HG03378 (cell line): ENCODE measurements at regions not wholly inside any gene's neighbourhood (a gene's known extent, or its start where the extent isn't known, plus 50 kb on each side); places are given as distances from the start of the nearest gene placed in this dataset.

Experiments
- ATAC-seq: cut with Tn5 transposase; IDR thresholded peaks from one replicate; pipeline ENCODE4 v1.9.1; 2021; ENCODE audit warnings: mild to moderate bottlenecking, moderate library complexity; ENCODE audit not compliant: unreplicated experiment

DNA sequence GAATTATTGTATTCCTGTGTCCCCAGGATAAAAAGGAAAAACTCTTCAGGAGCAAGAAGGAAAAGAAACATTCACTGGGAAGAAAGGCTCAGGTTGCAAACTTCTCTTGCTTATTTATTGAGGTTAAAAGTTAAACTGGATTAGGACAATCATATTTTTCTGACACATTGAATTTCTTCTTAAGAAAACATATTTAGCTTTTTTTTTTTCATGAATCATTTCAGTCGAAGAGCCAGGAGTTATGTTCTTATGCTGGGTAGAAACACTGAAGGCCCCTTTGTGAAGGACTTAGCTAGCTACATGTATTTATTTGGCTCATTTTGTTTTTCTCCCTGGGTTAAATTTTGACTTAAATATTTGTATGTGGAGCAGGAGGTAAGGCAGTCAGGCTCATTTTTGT, 434.0 kb downstream of the KLF5 start:
- no peak for ATAC-seq

DNA sequence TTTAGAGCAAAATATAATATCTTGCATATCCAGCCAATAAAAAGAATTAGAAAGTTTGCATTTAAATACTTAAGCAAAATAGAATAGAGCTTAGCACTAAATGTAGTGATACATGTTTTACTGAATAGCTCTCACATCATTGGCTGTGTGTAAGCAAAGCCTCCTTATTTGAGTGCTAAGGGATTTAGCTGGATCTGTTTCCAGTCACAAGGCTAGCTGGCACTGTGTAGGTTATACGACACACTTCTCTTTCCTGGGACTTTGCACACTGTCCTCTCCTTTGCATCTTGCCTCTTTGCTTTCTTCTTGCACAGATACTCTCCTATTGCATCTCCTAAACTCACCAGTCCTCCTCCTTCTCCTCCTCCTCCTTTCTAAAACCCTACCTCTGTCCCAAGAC, 423.8 kb downstream of the KLF5 start:
- no peak for ATAC-seq

DNA sequence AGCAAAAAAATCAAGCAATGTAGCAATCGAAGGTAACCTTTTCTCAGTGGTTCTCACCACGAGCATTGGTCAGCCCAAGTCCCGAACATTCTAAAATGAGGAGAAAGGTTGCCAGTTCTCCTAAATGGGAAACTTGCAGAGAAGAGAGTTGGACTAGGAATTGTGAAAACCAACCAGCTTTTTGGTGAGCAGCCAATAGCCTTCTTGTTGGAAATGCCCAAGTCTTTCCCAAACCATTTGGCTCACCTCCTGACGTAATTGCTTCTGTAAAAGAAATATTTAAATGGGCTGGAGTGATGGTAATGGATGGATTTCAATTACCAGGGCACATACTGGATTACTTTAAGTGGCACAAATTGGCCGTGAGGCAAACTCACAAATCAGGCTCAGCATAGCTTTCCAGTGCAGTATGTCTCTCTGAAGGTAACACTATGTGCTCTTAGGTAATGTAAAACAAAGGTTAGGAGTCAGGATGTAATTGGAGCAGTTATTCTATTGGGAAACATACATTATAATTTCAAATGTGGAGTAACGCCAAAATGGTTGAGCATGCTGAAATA, 423.2 kb downstream of the KLF5 start:
- no peak for ATAC-seq

DNA sequence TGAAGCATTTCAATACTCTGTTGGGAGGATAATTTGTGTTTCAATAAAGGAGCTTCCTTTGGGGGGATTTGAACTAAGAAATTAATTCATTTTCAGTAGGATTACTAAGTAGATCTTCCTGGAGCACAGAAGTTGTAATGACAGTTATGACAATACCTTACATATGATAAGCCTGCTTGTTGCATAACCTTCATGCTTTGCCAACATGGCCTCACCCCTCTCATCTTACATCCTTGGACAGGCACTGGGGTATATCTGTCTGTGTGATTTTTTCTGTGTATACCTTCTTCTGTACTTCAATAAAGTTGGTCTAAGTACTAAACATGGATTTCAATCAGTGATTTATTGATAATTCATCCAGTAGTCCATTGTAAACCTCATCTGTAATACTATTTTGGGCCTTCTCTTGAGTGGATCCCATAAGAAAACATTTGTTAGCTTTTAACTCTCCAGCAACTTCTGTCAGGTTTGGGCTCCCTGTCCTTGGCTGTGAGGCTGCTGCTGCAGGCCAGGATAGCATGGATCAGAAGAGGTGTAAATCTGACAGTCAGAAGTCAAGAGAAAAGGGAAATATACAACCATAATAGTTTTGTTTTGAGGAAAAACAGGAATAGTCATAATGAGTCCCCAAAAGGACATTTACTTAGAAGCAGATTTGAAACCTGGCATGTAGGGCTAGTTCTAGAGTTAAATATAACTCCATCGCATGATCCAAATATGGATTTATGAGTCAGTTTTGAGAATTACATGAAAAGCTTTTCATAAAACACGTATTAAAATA, 422.2 kb downstream of the KLF5 start:
- no peak for ATAC-seq

DNA sequence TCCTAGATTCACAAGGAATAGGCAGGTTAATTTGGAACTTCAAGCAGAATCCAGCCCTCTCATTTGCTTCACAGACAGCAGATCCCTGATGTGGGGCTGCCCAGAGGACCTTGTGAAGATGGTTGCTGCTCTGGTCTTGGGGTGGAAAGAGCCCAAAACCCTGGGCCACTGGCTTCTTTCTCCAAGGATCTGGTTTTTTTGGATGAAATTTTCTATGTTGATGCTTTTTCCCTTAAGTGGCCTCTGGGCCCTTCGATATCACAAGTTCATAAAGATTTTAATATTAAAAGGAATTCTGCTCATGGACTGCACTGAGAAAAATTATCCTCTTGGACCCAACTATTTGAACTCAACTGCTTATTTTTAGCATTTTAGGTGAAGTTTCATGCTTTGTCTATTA, 421.1 kb downstream of the KLF5 start:
- no peak for ATAC-seq

DNA sequence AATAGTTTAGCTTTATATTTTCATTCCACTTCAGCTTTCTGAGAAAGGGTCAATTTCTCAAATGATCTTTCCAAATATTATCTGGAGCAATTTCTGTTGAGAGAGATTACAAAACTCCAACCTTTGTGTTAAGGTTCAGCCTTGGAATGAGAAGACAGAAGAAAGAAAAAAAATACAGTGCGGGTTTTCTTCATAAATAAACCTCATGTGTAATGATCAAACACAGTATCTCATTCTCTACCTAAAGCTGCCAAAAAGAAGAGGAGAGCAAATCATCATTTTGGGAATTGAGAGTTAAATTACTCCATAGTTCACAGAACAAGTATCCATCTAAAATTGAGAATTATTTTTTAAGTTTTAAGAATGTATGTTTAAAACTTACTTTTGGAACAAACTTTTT, 420.5 kb downstream of the KLF5 start:
- no peak for ATAC-seq

DNA sequence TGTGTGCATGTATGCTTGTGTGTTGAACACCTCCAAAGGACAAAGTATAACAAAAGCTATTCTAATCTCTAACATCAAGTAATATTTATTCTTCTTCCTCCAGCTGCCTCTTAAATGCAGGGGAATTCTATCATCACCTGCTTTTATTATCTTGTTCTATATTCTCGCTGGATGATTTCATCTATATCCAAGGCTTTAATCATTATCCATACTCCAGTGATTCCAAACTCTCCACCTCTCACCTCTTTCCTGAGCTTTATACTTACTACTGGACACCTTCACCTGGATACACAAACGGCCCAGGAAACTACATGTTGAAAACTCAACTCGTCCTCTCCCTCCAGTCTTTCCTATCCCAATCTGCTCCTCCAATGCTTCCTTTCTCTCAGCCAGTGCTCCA, 418.6 kb downstream of the KLF5 start:
- ATAC-seq = no peak

DNA sequence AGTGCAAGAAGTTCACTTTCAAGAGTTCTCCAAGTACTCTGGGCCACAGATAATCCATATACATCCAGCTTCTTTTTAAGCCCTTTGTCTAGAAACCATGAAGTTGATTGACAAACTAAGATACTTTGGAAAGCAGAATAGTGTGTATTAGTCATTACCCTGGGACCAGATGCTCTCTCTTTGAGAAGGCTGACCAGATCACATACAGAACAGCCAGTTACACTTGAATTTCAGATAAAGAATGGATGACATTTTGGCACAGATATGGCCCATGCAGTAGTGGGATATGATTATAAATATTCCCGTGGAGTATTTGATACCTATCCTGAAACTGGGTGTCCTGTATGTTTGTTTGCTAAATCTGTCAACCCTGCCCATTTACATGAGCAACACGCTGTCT, 414.2 kb downstream of the KLF5 start:
- ATAC-seq = no peak

DNA sequence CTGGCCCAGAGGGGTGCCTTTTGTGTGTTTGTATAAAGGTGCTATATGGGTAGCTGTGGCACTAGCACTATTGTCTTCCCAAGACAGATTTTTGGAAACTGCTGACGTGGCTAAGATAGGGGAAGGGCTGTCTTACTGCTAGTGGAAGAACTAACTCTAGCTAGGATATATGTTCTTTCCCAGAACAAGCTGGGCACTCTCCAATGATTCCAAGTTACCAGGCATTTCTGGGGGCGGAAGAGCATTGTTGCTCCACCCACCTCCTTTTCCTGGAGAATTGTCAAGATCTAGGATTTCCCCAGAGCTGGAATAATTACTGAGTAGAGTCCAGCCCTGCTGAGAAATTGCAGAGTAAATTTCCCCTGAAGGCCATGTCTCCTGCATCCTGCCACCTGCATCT, 408.3 kb downstream of the KLF5 start:
- ATAC-seq = no peak

DNA sequence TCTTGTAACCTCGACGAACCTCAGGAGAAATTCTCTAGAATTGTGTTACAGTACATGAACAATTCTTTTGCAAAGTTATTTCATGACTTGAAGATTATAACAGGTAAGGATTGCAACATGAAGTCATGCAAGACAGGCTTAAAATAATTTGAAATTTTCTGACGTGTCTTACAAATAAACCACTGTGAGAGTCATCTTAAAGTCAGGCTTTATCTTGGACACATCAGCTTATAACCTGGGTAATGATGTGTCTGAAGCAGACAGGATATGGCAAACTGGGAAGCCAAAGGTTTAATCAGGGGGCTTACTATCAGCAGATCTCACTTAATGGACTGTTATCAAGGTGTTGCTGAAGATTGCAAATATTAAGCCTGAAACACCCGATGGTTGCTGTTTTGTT, 407.8 kb downstream of the KLF5 start:
- no peak for ATAC-seq

DNA sequence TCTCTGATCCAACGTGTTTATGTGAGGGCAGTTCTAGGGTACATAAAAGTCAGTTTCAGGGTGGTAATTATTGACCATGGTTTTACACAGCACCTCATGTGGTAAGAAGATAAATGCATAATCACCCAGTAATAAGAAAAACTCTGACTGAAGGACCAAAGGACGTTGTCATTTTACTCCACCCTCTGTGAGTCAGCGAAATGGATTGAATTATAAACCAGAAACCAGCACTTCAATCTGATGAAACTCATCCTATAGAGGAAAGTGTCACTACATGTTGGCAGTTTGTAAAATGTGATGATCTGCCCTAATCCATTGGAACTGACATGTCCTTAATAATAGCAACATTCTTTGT, 406.8 kb downstream of the KLF5 start:
- no peak for ATAC-seq

DNA sequence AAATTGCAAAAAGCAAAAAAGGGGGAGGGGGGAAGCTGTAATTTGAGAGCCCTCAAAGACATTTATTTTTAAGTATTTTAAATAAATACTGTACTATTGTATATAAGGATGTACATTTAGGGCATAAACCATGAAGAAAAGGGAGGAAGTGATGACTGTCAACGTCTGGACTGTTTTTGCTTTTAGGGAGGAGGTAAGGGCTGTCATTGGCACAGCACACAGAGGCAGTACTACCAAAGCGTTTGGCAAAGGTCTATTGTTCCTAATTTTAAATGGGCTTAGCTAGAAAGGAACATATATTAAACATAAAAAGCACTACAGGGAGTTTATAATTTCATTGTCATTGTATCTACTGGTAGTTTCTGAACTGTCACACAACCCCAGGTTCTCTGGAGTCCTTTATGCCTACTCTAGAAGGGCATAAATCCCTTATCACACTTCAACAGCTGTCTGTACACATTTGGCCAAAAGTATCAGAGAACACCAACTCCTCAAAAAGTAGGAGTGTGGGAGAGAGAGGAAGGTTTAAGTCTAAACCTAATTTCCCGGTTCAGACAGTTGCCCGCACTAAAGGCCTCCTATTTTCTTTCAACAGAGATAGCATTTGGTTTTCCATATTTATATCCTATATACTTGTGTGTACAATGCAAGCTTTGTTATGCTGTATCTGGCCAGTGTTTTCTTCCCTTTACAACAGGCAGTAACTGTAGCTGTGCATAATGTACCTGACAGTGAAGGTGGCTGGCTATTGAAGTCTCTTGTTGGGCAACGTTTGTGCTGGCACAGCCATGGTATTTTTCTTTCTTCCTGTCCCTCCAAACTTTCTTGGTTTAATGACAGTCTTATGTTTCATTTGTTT, 406.2 kb downstream of the KLF5 start:
- ATAC-seq = no peak

DNA sequence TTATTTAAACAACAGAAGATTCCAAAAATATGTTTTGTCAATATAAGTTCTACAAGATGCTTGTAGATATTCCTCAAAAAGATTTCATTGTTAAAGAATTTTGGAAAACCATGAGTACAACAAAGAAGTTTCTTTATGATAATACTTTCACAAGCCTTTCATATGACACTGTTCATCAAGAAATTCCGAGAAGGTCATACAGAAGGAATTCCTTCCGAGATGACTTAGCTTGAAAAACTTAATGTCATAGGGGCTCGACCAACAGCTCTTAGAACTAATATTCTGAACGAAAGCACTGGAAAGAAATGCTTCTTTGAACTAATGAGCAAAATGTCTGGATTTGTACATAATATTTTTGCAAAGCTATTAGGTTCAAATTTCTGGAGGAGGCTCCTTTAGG, 403.4 kb downstream of the KLF5 start:
- ATAC-seq = no peak

DNA sequence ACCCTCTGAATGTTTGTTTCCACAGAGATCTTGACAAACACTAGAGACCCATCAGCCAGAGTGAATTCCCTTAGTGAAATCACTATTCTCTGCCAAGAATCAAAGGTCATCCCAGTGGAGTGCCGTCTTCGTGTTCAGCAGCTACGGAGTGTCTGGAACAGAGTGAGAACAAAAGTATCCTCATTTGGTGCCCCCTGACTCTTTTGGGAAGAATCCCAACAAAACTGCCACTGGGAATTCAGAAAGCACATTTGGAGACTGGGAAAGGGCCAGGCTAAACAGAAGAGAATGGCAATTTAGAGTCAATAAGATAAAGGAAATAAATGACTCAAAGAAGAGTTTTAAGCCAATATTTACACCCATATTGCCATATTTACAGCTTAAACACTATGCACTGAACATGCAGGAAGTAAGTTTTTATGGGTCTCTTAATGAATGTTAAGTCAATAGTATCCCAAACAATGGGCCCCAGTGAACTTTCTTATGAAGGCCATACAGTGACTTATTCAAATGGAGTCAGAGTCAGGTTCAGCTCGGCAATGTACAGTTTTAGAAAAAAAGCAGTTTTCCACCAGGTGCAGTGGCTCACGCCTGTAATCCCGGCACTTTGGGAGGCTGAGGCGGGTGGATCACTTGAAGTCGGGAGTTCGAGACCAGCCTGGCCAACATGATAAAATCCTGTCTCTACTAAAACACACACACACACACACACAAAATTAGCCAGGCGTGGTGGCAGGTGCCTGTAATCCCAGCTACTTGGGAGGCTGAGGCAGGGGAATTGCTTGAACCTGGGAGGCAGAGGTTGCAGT, 392.6 kb downstream of the KLF5 start:
- ATAC-seq = no peak

DNA sequence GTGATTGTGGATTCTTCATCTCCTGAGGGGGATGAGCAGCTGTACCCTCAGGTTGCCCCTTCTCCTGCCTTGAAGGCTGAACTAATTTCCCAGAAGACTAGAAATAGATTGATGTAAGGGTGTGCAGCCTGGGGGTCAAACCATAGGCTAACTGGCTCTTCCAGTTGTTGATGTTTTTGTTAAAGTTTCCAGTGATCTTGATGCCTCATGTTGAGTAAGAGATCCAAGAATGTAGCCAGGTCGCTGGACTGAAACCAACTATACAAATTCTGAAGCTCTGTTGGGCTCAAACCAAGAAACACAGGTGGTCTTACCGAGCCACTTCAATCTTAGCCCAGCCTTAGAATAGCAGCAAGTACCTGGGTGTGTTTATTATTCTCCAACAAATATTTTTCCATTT, 391.8 kb downstream of the KLF5 start:
- no peak for ATAC-seq

DNA sequence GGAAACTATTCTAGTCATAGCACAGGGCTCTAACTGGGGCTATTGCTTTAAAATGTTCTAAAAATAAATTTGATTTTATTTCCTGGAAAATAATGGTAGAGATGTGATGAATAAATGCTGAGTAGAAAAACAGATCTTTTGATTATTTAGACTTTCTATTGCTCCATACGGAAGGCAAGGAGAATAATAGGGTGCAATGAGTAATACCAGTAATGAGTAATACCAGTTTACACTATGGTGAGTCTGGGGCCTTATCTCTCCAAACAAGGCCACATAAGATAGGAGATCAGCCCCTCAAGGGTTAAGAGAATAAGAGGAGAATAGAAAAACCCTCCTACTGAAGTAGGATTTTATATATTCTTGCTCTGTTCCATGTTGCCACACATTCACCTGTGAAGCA, 390.4 kb downstream of the KLF5 start:
- no peak for ATAC-seq

DNA sequence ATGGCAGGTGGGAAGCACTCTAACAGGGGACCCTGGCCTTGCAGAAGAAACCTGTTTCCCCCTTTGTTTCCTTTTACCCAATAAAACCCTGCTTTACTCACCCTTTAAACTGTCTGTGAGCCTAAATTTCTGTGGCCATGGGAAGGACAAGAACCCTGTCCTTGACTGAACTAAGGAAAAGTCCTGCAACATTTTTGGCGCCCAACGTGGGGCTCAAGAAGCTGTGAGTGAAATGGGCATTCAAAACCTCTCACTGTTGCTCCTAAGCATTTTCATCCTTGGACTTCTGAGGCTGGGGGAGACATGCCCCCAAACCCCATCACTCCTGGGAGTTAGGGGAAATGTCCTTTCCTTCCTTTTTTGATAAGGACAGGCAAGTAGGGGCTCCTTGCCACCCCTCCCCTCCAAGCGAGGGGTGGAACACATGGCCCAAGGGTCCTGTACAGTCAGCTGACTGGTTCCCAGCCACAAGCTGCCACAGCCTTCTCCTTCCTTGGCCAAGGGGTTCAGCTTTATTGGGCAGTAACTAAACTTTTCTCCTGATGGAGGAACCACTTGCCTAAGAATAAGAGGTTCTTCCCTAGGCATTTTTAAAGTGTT, 381.6 kb downstream of the KLF5 start:
- no peak for ATAC-seq

DNA sequence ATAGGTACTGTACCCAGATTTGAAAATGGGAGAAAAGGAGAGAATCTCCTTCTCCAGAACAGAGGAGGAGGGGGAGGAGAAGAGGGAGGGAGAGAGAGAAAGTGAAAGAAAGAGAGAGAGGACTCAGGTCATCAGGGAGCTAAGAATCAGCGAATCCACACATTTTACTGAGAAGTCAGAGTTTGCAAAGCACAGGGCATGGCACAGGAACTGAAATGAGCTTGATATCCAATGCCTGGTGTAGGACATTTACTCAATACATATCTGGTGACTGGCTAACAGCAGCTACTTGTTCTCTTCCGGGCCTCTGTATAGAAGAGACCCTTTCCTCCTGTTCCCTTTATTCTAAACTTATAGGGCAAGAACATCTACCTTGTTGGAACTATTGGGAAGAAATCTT, 375.1 kb downstream of the KLF5 start:
- ATAC-seq = no peak

DNA sequence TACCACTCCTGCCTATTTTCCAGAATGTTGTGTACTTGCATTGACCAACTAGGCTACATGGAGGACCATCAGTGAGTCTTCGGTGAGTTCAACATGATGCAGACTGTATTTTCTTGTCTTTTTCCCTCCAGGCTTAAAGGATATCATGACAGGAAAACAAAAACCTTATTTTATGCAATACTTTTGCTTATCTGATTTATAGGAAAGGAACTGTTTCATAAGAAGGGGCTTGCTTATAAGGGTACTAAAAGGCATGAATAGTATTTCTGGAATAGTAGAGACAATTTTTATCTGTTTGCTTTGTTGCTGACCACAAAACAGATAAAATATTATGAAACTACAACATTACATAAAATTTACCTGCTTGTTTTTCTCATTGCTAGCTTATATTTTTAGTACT, 374.7 kb downstream of the KLF5 start:
- ATAC-seq = no peak

DNA sequence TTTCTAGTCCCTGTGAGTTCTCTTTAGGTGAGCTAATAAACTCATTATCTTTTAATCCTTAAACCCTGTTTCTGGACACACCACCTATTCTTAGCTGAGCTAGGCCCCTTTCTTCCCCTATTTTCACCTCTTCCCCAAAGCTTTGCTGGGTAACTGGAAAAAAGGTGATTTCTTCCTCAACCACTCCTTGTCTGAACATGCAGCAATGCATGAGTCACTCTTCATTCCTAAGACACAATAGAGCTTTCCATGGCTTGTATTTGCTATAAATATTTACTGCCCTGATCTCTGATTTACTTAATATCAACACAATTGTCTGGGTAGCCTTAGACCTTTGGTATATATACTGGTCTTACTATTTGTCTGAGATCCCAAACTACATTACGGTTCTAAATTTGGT, 370.9 kb downstream of the KLF5 start:
- ATAC-seq = no peak

DNA sequence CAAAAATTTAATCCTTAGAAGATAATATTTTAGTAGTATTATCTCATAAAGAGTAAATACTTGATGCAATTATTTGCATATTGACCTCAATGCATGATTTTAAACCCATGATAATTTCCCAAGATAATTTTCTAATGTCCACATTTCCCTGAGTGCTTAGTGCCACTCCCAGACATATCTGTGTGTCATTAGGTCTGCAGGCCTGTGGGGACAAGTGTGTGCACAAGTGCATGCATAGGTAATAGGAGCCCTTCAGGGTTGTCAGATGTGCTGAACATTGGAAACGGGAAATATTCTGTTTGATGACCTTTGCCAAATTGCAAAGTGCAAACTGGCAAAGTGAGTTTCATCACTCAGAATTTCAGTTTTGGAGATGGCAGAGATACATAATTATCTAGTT, 369.9 kb downstream of the KLF5 start:
- no peak for ATAC-seq
